ENCODE measurements at regions not wholly inside any gene's neighbourhood (a gene's known extent, or its start where the extent isn't known, plus 50 kb on each side); places are given as distances from the start of the nearest gene placed in this dataset.
"Not testable (repeated sequence)": the region's sequence is repeated elsewhere in the genome, so short reads cannot be mapped to it uniquely, and the experiment has no call there.

GRCh38 chr11:134725211-134725610 is 313.2 kb upstream of the B3GAT1 start:
- Mint-ChIP-seq H3K27me3 (peaks cover 11% of the 10 kb centered on the region), H3K27ac (no peak overlapping the region), H3K4me1 (no peaks in the 10 kb centered on the region), H3K9me3 (no peaks in the 10 kb centered on the region), H3K36me3 (no peaks in the 10 kb centered on the region), H3K4me3 (no peak overlapping the region)

DNA sequence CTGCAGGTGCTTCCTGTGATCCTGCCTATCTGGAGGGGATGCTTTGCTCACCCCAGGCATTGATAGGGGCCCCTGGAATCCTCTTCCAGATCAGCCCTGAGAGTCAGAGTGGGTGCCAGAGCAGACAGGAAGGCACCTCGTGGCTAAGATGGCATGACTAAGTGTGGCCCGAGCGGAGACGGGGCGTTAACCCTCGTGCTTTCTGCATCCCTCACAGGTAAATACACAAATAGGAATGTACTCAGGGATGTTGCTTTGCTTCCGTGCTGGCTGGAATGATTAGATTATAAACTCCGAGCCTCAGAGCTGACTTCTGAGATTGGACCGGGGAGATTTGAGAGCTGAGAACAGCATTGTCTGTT is 312.7 kb upstream of the B3GAT1 start:
- Mint-ChIP-seq H3K4me1 (no peaks in the 10 kb centered on the region), H3K27me3 (peaks cover 11% of the 10 kb centered on the region), H3K4me3 (no peak overlapping the region), H3K36me3 (no peaks in the 10 kb centered on the region), H3K27ac (no peak overlapping the region), H3K9me3 (no peaks in the 10 kb centered on the region)

DNA sequence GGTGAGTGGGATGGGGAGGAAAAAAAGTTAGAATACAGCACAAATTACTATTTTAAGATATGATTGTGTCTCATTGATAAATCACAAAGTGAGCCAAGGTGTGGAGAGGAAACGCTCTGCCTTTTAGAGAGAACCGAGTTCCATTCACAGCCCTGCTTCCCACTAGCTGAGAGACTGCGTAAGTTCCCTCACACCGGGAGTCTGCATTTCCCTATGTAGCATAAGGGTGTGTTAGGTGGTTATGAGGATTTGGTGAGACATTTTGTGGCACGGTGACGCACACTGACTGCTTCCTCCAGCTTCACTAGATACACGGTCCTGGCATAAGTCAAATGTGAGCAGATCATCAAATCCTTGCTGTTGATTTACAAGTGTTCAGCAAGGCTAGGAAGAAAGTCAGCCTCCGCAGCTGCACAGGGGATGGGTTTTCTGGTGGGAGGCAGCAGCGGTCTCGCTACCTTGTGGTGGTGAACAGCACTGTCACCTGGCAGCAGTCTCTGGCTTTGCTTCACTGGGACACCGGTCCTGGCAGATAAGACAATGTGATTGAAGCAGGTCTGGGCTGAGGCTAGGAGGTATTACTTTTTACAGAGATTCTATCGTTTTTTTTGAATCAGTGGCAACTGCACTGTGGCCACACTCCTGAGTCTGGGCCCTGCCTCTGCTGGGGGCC is 312.2 kb upstream of the B3GAT1 start:
- Mint-ChIP-seq H3K4me3 (no peak overlapping the region), H3K27ac (no peak overlapping the region), H3K4me1 (no peaks in the 10 kb centered on the region), H3K36me3 (no peaks in the 10 kb centered on the region), H3K9me3 (no peaks in the 10 kb centered on the region), H3K27me3 (peaks cover 12% of the 10 kb centered on the region)

DNA sequence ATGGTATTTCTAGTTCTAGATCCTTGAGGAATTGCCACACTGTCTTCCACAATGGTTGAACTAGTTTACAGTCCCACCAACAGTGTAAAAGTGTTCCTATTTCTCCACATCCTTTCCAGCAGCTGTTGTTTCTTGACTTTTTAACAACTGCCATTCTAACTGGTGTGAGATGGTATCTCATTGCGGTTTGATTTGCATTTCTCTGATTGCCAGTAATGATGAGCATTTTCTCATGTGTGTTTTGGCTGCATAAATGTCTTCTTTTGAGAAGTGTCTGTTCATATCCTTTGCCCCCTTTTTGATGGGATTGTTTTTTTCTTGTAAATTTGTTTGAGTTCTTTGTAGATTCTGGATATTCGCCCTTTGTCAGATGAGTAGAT is 308.6 kb upstream of the B3GAT1 start:
- H3K27me3 Mint-ChIP-seq, result peaks cover 12% of the 10 kb centered on the region
- H3K9me3 Mint-ChIP-seq, H3K4me1 Mint-ChIP-seq, H3K27ac Mint-ChIP-seq, H3K36me3 Mint-ChIP-seq, H3K4me3 Mint-ChIP-seq: not testable (repeated sequence)

DNA sequence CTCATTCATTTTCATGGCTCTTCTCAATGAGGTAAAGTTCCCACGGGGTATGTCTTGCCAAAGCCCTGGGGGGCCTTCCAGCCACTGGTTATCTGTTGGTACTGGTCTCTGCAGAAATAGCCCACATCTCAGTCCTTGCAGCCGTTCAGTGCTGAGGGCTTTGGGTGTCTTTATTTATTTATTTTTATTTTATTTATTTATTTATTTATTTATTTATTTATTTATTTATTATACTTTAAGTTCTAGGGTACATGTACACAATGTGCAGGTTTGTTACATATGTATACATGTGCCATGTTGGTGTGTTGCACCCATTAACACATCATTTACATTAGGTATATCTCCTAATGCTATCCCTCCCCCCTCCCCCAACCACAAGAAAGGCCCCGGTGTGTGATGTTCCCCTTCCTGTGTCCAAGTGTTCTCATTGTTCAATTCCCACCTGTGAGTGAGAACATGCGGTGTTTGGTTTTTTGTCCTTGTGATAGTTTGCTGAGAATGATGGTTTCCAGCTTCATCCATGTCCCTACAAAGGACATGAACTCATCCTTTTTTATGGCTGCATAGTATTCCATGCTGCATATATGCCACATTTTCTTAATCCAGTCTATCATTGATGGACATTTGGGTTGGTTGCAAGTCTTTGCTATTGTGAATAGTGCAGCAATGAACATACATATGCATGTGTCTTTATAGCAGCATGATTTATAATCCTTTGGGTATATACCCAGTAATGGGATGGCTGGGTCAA is 308.1 kb upstream of the B3GAT1 start:
- not testable (repeated sequence) for H3K4me1 Mint-ChIP-seq, H3K27ac Mint-ChIP-seq, H3K36me3 Mint-ChIP-seq, H3K27me3 Mint-ChIP-seq, H3K9me3 Mint-ChIP-seq, H3K4me3 Mint-ChIP-seq

DNA sequence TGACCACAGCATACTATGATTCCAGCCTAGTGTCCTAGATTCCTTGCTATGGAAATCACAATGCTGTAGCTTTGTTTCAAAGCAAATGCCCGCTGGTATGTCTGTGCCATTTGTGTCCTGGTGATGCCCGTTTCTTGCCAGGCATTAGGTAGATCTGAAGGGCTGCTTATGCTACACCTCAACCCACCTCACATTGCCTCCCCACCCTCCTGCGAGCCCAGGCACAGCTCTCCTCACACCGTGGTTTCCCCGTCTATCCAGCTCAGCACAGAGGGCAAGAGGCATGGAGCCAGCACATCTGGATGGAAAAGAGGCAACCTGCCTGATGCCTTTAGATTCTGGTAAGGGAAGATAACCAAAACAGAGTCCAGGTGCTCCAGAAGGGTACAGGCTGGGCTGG is 307.4 kb upstream of the B3GAT1 start:
- Mint-ChIP-seq H3K27ac (no peak overlapping the region), H3K4me1 (no peaks in the 10 kb centered on the region), H3K9me3 (no peaks in the 10 kb centered on the region), H3K4me3 (no peak overlapping the region), H3K27me3 (peaks cover 8% of the 10 kb centered on the region), H3K36me3 (no peaks in the 10 kb centered on the region)

GRCh38 chr11:134716582-134716981 is 304.5 kb upstream of the B3GAT1 start:
- Mint-ChIP-seq H3K9me3 (no peaks in the 10 kb centered on the region), H3K4me3 (no peak overlapping the region), H3K27ac (no peak overlapping the region), H3K4me1 (no peaks in the 10 kb centered on the region), H3K36me3 (no peaks in the 10 kb centered on the region), H3K27me3 (peaks cover 6% of the 10 kb centered on the region)

DNA sequence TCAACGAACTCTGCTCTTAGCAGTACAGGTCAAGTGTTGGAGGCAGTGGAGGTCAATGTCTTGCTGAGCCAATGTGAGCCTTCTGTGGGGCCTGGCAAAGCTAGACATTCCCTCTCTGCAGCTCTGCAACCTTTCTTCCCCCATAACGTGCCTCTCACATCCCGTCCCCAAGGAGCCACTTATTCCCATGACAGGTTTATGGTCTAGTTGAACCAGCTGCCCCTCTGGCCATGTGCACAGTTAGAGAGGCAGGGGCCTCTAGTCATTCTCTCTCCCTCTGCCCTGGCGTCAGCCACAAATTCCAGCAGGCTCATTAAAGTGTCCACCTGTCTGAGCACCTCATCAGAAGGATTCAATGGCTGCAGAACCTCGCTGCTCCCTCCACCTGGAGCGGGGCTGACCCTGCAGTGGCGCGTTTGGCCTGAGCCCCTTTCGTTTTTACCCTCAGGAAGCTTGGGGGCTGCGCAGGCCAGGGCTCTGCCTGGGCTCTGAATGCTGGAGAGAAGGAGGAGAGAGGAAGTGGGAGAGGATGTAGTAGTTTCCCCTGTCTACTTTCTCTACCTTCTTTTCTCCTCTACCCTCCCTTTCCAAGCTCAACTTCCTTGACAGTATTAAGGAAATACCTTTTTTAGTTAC is 302.1 kb upstream of the B3GAT1 start:
- Mint-ChIP-seq H3K4me1 (no peaks in the 10 kb centered on the region), H3K27ac (no peak overlapping the region), H3K9me3 (no peaks in the 10 kb centered on the region), H3K27me3 (peaks cover 3% of the 10 kb centered on the region), H3K36me3 (no peaks in the 10 kb centered on the region), H3K4me3 (no peak overlapping the region)

DNA sequence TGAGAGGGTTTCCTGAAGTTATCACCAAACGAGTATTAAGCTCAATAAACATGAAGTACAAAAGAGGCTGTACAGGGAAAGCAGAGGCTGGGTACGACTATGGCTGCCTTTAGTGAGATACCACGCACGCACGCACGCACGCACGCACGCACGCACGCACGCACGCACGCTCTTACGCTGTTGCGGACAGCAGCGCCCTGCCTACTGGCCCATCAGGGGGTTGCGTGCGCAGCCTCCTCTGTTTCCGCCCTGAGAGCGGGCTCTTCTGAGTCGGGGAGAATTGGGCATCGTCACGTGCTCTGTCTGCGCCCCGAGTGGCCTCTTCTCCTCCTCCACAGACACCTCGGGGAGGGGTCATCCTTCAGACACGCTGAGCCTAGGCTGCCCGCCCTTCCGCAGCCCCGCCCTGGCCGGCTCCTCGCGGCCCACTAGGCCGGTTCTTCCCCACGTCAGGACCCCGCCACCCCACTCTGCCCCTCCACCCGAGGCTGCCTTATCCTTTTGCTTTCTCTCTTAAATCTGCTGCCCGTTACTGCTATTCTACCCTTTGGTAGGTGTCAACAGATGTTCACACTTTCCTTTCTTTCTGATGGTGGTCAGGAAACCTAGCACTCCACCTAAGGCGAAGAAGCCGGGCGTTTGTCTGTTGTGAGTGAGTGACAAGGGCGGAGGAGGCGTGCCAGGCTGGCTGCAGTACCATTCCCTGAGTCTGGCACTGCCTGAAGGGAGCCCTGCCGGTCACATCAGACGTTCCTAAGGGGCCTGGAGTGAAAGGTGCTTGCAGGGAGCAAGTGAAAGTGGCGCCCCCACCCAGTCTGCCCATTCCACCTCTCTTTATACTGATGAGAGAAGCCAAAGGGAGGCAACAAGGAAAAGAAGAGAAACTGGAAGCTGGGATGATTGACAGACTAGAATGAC is 300.4 kb upstream of the B3GAT1 start:
- peaks cover 5% of the 10 kb centered on the region for H3K27me3 Mint-ChIP-seq

DNA sequence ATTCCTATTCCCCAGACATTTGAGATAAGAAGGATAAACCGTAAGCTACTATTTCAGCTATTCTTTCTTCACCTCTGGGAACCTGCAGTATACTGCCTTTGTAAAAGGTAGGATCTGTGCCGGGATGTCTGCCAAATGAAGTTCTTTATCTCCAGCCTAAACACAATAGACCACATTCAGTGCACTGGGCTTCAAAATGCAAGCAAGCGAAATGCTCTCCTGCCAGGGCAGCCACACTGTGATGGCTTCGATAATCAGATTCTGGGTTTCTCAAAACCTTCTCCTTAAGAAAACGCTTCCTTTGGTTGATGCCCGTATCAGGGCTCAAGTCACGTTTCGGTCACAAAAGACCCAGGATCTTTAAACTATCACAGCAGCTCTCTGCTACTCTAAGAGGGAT is 299.5 kb upstream of the B3GAT1 start:
- H3K36me3 Mint-ChIP-seq, result no peaks in the 10 kb centered on the region
- no peak overlapping the region for H3K27ac Mint-ChIP-seq

More for the DNA sequence above, 300.4 kb upstream of the B3GAT1 start:
- H3K36me3 Mint-ChIP-seq, result no peaks in the 10 kb centered on the region
- no peaks in the 10 kb centered on the region for H3K4me1 Mint-ChIP-seq
- no peak overlapping the region for H3K27ac Mint-ChIP-seq
- H3K9me3 Mint-ChIP-seq, result no peaks in the 10 kb centered on the region
- H3K4me3 Mint-ChIP-seq, result no peak overlapping the region

DNA sequence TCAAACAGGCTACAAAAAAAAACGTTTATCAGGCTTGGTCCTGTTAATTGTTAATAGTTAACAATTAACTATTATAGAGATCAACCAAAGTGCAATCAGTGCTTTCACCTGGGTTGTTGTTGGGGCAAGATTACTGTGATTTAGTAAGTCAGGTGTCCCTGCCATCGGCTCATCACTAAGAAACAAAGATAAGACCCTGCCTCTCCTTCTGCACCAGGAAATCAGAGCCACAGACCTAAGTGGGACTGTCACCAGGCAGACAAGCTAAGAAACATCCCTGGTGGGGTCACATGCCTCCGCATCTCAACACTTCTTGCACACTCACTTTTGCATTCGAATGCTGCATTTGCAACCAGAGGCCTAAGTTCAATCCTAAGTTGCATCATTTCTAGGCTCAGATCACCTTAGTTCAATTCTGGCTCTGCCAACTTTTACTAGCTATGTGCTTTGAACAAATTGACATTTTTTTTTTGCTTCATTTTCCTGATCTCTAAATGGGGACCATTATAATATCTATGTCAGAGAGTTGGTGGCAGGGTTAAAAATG is 298.9 kb upstream of the B3GAT1 start:
- H3K27ac Mint-ChIP-seq, result no peak overlapping the region
- no peaks in the 10 kb centered on the region for H3K36me3 Mint-ChIP-seq
- H3K9me3 Mint-ChIP-seq, result no peaks in the 10 kb centered on the region
- H3K27me3 Mint-ChIP-seq, result peaks cover 6% of the 10 kb centered on the region
- no peaks in the 10 kb centered on the region for H3K4me1 Mint-ChIP-seq
- H3K4me3 Mint-ChIP-seq, result no peak overlapping the region

More for the DNA sequence above, 299.5 kb upstream of the B3GAT1 start:
- H3K4me3 Mint-ChIP-seq, result no peak overlapping the region
- peaks cover 9% of the 10 kb centered on the region for H3K27me3 Mint-ChIP-seq
- H3K9me3 Mint-ChIP-seq, result no peaks in the 10 kb centered on the region
- H3K4me1 Mint-ChIP-seq, result no peaks in the 10 kb centered on the region

DNA sequence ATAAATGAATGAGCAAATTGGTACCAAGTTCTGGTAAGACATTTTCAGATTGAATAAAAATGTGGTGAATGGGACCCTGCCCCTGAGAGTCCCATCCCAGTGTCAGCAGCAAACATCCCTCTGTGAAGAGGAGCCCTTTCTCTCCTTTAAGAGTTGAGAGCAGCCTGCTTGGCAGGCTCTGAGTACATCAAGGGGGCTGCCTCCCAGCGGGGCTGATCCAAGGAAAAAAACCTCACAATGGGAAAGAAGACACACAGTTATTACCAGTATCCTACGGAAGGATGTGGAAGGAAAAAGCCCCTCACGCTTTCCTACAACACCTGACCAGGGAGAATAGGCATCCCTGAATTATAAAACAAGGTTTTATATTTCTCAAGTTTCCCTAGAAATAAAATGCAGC is 293.8 kb upstream of the B3GAT1 start:
- H3K9me3 Mint-ChIP-seq, result no peaks in the 10 kb centered on the region
- no peak overlapping the region for H3K27ac Mint-ChIP-seq
- H3K27me3 Mint-ChIP-seq, result peaks cover 10% of the 10 kb centered on the region
- no peak overlapping the region for H3K4me3 Mint-ChIP-seq
- H3K4me1 Mint-ChIP-seq, result no peaks in the 10 kb centered on the region
- H3K36me3 Mint-ChIP-seq, result no peaks in the 10 kb centered on the region

GRCh38 chr11:134702827-134703226 is 290.8 kb upstream of the B3GAT1 start:
- peaks cover 11% of the 10 kb centered on the region for H3K27me3 Mint-ChIP-seq
- H3K9me3 Mint-ChIP-seq, result no peaks in the 10 kb centered on the region
- H3K4me3 Mint-ChIP-seq, result no peak overlapping the region
- H3K4me1 Mint-ChIP-seq, result no peaks in the 10 kb centered on the region
- no peak overlapping the region for H3K27ac Mint-ChIP-seq
- H3K36me3 Mint-ChIP-seq, result no peaks in the 10 kb centered on the region

- Mint-ChIP-seq H3K4me1 (no peaks in the 10 kb centered on the region), H3K27ac (no peak overlapping the region), H3K9me3 (no peaks in the 10 kb centered on the region), H3K27me3 (peaks cover 5% of the 10 kb centered on the region), H3K36me3 (no peaks in the 10 kb centered on the region), H3K4me3 (no peak overlapping the region)
These were observed 289.6 kb upstream of the B3GAT1 start for GRCh38 chr11:134701564-134702165.

DNA sequence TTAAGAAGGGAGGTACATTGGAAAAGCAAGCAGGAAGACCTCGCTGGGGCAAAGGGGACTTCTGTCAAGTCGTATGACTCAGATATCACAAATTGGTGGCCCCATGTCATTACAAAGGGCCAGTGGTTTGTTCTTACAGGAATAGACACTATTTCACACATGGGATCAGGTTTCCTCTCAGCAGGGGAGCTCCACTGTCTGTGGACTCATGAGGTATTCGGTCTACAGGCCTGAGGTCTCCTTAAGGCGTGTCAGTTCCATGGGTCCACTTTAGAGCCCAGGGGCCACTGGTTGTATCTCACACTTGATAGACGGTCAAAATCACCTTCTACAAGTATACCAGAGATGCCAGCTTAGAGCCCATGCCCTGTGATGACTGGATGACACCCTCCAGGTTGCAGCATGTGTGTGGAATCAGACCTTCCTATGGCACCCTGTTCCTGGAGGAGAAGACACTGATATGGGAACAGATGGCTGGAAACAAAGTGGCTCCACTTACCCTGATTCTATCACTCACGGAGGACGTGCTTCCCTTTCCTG is 288.1 kb upstream of the B3GAT1 start:
- no peaks in the 10 kb centered on the region for H3K4me1 Mint-ChIP-seq
- no peaks in the 10 kb centered on the region for H3K9me3 Mint-ChIP-seq
- peaks cover 3% of the 10 kb centered on the region for H3K27me3 Mint-ChIP-seq
- H3K4me3 Mint-ChIP-seq, result no peak overlapping the region
- H3K36me3 Mint-ChIP-seq, result no peaks in the 10 kb centered on the region
- no peak overlapping the region for H3K27ac Mint-ChIP-seq
